ENCODE measurements at regions not wholly inside any gene's neighbourhood (a gene's known extent, or its start where the extent isn't known, plus 50 kb on each side); places are given as distances from the start of the nearest gene placed in this dataset.
"Not testable (repeated sequence)": the region's sequence is repeated elsewhere in the genome, so short reads cannot be mapped to it uniquely, and the experiment has no call there.

DNA sequence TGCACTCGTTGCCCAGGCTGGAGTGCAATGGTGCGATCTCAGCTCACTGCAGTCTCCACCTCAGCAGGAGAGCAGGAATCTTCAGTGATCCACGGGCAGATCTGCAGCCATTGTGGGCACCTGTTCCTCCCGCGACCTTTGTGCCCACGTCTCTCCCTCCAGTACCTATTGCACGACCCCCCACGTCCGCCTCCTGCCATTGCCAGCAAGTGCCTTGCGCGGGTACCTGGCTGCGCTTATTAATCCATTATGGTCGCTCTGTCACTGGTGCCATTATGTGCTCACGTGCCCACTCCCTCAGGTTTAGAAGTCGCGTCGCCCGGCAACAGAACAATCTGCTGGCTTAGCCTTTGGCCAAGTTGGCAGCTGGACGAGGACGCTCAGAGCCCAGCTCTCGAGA lies 146.2 kb upstream of the C1QTNF3 start:
- not testable (repeated sequence) for DNase-seq (ENCODE audit: low spot score)

DNA sequence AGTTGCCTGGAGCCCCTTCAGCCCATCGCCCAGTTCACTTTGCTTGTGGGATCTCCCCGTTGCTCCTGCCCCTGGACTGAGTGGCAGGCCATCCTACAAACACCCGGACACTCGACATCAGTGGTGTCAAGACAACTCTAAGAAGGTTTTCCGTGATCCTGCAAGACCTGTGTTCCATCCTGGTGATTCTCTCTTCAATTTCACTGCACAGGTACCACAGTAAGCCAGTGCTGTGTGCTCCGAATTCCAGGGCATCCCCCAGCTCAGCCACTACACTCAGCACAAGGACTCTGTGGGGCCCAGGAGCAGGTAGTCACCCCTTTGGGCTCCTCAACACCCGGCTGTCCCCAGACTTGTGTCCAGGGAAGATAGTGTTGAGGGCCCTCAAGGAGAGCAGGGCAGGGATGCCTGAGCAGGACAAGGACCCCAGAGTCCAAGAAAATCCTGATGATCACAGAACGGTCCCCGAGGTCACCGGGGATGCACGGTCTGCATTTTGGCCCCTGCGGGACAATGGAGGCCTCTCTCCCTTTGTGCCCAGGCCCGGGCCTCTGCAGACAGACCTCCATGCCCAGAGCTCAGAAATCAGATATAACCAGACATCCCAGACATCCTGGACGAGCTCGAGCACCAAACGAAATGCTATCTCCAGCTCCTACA lies 146.9 kb upstream of the C1QTNF3 start:
- DNase-seq (ENCODE audit: low spot score): not testable (repeated sequence)

GRCh38 chr5:34190466-34190865 lies 147.5 kb upstream of the C1QTNF3 start:
- DNase-seq (ENCODE audit: low spot score): not testable (repeated sequence)

DNA sequence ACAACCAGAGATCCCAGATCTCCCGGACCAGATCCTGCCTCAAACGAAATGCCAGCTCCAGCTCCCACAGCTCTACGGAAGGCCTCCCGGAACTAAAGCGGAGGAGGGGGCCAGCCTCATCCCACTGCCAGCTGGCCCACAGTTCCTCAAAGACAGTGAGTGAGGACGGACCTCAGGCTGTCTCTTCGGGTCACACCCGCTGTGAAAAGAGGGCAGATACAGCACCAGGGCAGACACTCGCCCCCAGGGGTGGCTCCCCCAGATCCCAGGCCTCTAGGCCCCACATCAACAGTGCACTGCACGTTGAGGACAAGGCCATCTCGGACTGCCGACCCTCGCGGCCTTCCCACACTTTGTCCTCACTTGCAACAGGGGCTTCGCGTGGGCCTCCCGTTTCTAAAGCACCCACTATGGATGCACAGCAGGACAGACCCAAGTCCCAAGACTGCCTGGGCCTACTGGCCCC lies 148.3 kb upstream of the C1QTNF3 start:
- DNase-seq (ENCODE audit: low spot score): not testable (repeated sequence)

DNA sequence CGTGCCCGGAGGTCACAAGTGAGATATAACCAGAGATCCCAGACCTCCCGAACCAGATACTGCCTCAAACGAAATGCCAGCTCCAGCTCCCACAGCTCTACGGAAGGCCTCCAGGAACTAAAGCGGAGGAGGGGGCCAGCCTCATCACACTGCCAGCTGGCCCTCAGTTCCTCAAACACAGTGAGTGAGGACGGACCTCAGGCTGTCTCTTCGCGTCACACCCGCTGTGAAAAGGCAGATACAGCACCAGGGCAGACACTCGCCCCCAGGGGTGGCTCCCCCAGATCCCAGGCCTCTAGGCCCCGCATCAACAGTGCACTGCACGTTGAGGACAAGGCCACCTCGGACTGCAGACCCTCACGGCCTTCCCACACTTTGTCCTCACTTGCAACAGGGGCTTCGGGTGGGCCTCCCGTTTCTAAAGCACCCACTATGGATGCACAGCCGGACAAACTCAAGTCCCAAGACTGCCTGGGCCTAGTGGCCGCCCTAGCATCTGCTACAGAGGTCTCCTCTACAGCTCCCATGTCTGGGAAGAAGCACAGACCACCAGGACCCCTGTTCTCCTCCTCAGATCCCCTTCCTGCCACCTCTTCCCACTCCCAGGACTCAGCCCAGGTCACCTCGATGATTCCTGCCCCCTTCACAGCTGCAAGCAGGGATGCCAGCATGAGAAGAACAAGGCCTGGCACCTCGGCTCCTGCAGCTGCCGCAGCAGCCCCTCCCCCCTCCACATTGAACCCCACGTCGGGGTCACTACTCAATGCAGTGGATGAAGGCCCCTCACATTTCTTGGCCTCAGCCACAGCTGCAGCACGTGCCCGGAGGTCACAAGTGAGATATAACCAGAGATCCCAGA lies 149.3 kb upstream of the C1QTNF3 start:
- not testable (repeated sequence) for DNase-seq (ENCODE audit: low spot score)

DNA sequence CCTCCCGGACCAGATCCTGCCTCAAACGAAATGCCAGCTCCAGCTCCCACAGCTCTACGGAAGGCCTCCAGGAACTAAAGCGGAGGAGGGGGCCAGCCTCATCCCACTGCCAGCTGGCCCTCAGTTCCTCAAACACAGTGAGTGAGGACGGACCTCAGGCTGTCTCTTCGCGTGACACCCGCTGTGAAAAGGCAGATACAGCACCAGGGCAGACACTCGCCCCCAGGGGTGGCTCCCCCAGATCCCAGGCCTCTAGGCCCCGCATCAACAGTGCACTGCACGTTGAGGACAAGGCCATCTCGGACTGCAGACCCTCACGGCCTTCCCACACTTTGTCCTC lies 149.9 kb upstream of the C1QTNF3 start:
- not testable (repeated sequence) for DNase-seq (ENCODE audit: low spot score)

GRCh38 chr5:34193297-34193696 lies 150.3 kb upstream of the C1QTNF3 start:
- not testable (repeated sequence) for DNase-seq (ENCODE audit: low spot score)

- not testable (repeated sequence) for DNase-seq (ENCODE audit: low spot score)
Measured at GRCh38 chr5:34193804-34194203, 150.8 kb upstream of the C1QTNF3 start.

- DNase-seq (ENCODE audit: low spot score): not testable (repeated sequence)
Measured at GRCh38 chr5:34196091-34196490, 153.1 kb upstream of the C1QTNF3 start.

DNA sequence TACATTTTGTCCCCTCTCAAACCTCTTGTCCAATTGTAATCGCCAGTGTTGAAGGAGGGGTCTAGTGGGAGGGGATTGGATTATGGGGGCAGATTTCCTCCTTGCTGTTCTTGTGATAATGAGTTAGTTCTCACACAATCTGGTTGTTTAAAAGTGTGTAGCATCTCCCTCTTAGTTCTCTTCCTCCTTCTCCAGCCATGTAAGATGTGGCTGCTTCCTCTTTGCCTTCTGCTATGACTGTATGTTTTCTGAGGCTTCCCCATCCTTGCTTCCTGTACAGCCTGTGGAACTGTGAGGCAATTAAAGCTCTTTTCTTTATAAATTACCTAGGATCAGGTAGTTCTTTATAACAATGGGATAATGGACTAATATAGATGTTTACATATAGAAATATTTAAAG lies 162.3 kb upstream of the C1QTNF3 start:
- not testable (repeated sequence) for DNase-seq (ENCODE audit: low spot score)

DNA sequence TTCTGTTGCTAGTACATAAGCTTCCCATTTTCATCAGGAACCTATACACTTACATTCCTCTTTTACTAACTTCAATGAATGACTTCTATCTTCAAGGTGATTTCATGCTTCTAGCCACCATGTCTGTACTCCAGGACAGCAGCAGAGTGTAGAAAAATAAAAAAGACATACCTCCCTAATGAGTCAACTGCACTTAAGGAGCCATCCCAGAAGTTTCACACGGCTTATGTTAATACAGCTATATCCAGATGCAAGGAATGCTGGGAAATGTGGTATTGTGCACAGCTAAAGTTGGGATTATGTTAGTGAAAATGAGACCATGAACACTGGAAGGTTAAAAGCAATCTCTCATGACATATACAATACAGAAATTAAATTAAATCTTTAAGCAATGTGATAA lies 174.4 kb upstream of the C1QTNF3 start:
- not testable (repeated sequence) for DNase-seq (ENCODE audit: low spot score)

GRCh38 chr5:34221329-34222073 lies 178.5 kb upstream of the C1QTNF3 start:
- DNase-seq (ENCODE audit: low spot score): not testable (repeated sequence)

GRCh38 chr5:34223158-34223557 lies 180.1 kb upstream of the C1QTNF3 start:
- DNase-seq (ENCODE audit: low spot score): not testable (repeated sequence)

DNA sequence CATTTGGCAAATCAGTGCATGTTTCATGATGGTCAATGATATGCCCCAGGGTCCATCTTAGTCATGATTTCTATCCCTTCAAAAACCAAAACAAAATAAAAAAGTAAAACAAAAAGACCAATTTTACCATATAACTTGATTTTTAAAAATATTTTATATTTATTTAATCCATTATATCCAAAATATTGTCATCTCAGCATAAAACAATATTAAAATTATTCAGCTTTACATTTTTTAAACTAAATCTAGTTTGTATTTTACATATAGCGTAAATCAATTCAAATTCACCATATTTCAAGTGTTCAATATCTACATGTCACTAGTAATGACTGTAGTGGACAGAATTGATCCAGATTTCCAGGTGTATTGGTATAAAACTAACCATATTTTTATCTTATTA lies 187.4 kb upstream of the C1QTNF3 start:
- not testable (repeated sequence) for DNase-seq (ENCODE audit: low spot score)

GRCh38 chr5:34243802-34244201 lies 200.8 kb upstream of the C1QTNF3 start:
- not testable (repeated sequence) for DNase-seq (ENCODE audit: low spot score)

DNA sequence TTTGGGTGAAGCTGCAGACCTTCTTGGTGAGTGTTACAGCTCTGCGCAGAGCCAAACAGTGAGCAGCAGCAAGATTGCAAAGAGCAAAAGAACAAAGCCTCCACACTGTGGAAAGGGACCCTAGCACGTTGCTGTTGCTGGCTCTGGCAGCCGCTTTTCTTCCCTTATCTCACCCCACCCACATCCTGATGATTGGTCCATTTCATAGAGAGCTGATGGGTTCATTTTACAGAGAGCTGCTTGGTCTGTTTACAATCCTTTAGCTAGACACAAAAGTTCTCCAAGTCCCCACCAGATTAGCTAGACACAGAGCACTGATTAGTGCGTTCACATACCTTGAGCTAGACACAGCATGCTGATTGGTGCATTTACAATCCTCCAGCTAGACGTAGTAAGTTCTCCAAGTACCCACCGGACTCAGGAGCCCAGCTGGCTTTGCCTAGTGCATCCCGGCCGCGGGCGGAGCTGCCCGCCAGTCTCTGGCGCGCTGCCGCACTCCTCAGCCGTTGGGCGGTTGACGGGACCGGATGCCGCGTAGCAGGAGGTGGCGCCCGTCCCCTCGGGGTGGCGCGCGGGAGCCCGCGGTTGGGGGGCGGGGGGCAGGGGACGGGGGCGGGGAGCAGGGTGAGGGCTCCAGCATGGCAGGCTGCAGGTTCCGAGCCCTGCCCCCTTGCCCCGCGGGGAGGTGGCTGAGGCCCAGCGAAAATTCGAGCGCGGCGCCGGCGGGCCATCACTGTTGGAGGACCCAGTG lies 201.4 kb upstream of the C1QTNF3 start:
- DNase-seq (ENCODE audit: low spot score): peak; percentile 50

DNA sequence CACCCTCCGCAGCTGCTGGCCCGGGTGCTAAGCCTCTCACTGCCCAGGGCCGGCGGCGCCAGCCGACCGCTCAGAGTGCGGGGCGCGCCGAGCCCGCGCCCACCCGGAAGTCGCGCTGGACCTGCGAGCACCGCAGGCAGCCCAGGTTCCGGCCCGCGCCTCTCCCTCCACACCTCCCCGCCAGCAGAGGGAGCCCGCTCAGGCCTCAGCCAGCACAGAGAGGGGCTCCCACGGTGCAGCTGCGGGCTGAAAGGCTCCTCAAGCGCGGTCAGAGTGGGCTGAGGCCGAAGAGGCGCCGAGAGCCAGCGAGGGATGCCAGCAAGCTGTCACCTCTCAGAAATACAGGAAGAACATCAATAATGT lies 202.0 kb upstream of the C1QTNF3 start:
- DNase-seq (ENCODE audit: low spot score): not testable (repeated sequence)

DNA sequence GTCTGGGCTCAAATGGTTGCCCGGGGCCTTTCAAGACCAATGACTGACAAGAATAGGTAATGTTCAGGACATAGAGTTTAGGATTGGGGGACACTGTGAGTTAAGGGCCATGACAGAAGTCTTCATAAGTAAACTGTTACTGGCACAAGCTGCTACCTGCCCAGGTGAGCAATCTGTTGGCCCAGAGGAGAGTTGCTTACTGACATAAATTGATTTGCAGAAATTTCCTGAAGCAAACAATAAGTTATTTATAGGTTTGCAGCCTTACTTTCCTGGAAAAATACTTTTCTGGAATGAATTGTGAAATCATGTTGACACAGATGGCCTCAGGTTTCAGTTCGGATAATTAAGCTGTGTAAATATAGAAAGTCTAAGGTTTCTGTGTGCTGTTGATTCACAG lies 202.8 kb upstream of the C1QTNF3 start:
- DNase-seq (ENCODE audit: low spot score): peak; percentile 0

- not testable (repeated sequence) for DNase-seq (ENCODE audit: low spot score)
Measured at GRCh38 chr5:34258598-34258997, 215.6 kb upstream of the C1QTNF3 start.

- DNase-seq (ENCODE audit: low spot score): not testable (repeated sequence)
Measured at GRCh38 chr5:34261020-34261419, 218.0 kb upstream of the C1QTNF3 start.

DNA sequence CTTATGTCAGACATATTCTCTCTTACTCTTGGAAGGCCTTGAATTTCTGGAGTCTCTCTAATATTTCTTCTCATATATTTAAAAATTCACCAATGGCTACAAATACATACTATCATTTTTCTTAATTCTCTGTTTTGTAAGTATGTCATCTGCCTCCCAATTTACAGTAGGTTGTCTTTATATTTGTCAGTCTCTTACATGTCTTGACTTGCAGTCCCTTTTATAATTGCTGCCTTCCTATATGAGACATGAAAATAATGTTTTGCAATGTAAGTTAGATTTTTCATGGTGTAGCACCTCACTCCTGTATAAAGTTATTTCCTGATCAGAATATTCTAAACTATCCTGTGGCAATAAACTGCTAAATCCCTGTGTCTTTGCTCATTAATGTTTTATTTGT lies 223.1 kb upstream of the C1QTNF3 start:
- DNase-seq (ENCODE audit: low spot score): not testable (repeated sequence)

- DNase-seq (ENCODE audit: low spot score): not testable (repeated sequence)
Measured at GRCh38 chr5:34296759-34297158, 253.7 kb upstream of the C1QTNF3 start.
